DMS 273 (cell line): ENCODE measurements at regions not wholly inside any gene's neighbourhood (a gene's known extent, or its start where the extent isn't known, plus 50 kb on each side); places are given as distances from the start of the nearest gene placed in this dataset.
A peak's percentile ranks its signal among the peaks of the same experiment; 100 is the strongest.
"Not testable (repeated sequence)": the region's sequence is repeated elsewhere in the genome, so short reads cannot be mapped to it uniquely, and the experiment has no call there.

Experiments
- DNase-seq: peaks from one replicate; lab custom pipeline; 2025; ENCODE audit not compliant: unreplicated experiment; lab: John Stamatoyannopoulos, UW

DNA sequence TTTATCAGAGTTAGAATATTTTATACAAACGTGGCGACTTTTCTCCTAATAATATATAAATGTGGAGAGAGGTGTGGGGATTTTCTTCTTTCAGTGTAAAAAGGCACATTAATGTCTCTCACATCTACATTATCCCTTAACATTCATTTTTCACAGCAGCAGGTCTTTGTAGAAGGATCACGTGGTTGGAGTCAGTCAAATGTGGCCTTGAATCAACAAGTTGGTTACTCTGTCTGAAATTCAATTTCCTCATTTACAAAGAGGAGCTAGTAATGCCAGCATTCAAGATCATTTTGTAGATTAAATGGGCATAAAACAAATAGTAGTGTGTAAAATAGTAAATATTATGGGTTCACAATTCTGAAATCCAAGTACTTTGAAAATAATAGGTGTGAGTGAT is 183.1 kb upstream of the SEMA3E start:
- no peak for DNase-seq

GRCh38 chr7:83827036-83827435 is 178.1 kb upstream of the SEMA3E start:
- no peak for DNase-seq

- no peak for DNase-seq
Measured at GRCh38 chr7:83824214-83824613, 175.3 kb upstream of the SEMA3E start.

DNA sequence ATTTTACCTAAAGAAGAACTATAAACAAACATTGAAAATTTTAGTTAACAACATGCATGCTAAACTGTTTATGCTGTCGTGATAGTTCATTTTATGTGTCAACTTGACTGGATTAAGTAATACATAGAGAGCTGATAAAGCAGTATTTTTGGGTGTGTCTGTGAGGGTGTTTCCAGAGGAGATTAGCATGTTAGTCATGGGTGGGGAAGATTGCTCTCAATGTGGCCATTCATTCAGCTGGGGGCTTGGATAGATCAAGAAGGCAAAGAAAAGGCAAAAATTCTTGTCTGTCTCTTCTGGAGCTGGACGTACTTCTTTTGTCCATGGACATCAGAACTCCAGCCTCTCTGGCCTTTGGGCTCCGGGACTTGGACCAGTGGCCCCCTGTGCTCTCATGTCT is 172.9 kb upstream of the SEMA3E start:
- DNase-seq, result no peak

- no peak for DNase-seq
Measured at GRCh38 chr7:83820641-83821040, 171.7 kb upstream of the SEMA3E start.

GRCh38 chr7:83819911-83820310 is 171.0 kb upstream of the SEMA3E start:
- DNase-seq, result peak; percentile 22

DNA sequence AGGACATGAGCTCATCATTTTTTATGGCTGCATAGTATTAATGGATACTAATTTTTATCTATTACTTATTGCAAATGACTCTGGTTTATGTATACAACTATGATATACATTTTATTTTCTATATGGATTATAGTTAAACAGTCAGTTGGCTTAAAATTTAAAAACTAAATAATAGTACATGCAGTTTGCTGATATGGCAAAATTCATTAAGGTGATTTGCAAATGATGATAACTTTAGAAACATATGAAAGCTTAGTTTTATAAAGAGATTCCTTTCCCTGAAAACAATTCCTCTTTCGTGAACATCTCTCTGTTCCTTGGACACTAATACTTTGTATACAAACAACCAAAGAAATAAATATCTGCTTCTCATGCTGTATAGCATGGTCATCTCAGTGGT is 165.5 kb upstream of the SEMA3E start:
- no peak for DNase-seq

GRCh38 chr7:83812563-83812962 is 163.6 kb upstream of the SEMA3E start:
- not testable (repeated sequence) for DNase-seq

- no peak for DNase-seq
Measured at GRCh38 chr7:83808982-83809381, 160.0 kb upstream of the SEMA3E start.

DNA sequence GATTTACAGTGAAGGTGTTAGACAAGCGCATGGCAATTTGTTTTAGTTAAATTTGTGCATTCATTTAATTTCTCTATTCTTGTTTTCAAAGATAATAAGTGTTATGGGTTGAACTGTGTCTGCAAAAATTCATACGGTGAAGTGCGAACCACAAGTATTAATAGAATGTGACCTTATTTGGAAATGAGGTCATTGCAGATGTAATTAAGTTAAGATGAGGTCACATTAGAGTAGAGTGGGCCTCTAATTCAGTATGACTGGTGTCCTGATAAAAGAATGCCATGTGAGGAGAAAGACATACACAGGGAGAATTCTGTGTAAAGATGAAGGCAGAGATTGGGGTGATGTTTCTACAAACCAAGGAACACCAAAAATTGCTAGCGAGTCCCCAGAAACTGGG is 158.8 kb upstream of the SEMA3E start:
- no peak for DNase-seq

GRCh38 chr7:83806538-83806937 is 157.6 kb upstream of the SEMA3E start:
- DNase-seq, result no peak

GRCh38 chr7:83799333-83799732 is 150.4 kb upstream of the SEMA3E start:
- no peak for DNase-seq

- no peak for DNase-seq
Measured at GRCh38 chr7:83798489-83798888, 149.6 kb upstream of the SEMA3E start.

GRCh38 chr7:83796760-83797159 is 147.8 kb upstream of the SEMA3E start:
- no peak for DNase-seq

DNA sequence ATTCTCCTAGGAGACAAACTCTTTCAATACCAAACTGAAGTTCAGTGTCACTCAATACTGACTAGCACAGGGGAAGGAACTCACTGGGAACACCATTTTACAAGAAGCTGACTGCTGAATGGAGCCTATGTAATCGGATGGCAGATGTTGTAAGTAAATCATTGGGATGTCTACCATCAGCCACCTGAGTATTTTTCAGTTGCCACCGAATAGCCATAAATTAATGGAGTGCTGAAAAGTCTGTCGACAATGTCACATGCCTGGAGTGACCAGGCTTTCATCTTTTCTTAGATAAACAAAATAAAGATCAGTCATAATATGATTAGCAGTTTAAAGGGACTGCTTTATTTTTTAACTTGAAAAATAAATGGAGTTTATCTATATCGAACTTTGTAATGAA is 145.9 kb upstream of the SEMA3E start:
- peak; percentile 46 for DNase-seq

- no peak for DNase-seq
Measured at GRCh38 chr7:83793558-83793957, 144.6 kb upstream of the SEMA3E start.

DNA sequence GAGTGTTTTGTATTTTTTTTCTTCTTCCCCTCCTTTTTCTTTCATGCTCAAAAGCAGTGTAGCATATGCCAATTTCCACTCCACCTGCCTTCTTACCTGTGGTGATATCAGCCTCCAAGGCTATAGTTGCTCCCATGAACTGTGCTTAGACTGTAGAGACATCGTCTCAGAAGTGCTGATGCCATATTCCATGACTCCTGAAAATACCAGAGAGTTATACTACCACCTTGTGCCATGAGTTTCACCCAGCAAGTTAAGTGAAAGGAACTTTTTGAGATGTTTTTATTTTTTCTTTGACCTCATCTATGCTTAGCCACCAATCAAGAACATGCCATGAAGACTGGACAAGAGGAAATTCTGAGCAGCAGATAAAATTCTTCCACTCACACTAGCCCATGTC is 142.8 kb upstream of the SEMA3E start:
- DNase-seq, result no peak

- no peak for DNase-seq
Measured at GRCh38 chr7:83786858-83787257, 137.9 kb upstream of the SEMA3E start.

GRCh38 chr7:83782628-83783027 is 133.7 kb upstream of the SEMA3E start:
- DNase-seq, result no peak

GRCh38 chr7:83778073-83778443 is 129.1 kb upstream of the SEMA3E start:
- DNase-seq, result no peak

GRCh38 chr7:83777406-83778072 is 128.6 kb upstream of the SEMA3E start:
- DNase-seq, result no peak

DNA sequence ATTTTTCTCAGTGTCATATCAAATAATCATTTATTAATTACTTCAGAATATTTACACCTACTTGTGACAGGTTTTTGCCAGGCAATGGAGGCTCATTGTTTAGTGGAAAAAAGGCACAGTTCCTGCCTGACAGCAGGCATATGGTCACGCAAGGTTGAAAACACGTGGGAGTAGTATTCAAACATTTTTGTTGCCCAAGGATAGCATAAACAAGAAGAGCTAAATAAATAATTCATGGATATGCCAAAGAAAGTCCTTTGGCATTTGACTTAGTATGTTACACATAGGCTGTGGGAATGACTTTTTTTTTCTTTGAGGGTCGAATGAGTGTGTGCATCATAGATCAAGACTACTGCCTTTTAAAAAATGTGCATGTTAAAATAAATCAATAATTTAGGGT is 120.5 kb upstream of the SEMA3E start:
- no peak for DNase-seq

DNA sequence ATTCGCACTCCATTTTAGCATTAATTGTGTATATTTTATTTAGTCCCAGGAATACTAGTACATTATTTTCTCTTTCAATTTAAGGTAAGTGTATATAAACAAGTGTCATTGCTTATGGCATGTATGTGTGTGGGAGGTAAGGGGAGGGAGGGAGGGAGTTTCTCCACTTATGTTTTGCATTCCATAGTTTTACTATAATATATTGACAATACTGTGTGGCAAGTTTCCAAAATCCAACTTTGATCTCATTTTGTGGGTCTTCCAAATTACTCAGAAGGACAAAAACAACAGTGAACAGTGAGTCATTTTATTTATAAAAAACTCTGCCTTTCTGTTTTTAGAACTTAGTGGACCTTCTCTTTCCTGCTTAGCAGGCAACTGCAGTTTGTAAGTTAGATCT is 102.3 kb upstream of the SEMA3E start:
- no peak for DNase-seq

GRCh38 chr7:83749495-83749894 is 100.6 kb upstream of the SEMA3E start:
- DNase-seq, result no peak
